ENCODE measurements at regions not wholly inside any gene's neighbourhood (a gene's known extent, or its start where the extent isn't known, plus 50 kb on each side); places are given as distances from the start of the nearest gene placed in this dataset.

- no peak overlapping the region for H3K27ac ChIP-seq
- TF ChIP-seq CTCF (conservative IDR thresholded peaks at IDR 0.05), result no peak
Measured at GRCh38 chr13:61918841-61919240, 503.2 kb upstream of the PCDH20 start.

GRCh38 chr13:61916483-61916882, 500.8 kb upstream of the PCDH20 start:
- TF ChIP-seq CTCF (conservative IDR thresholded peaks at IDR 0.05), result no peak
- H3K27ac ChIP-seq, result no peak overlapping the region

GRCh38 chr13:61913183-61913582, 497.5 kb upstream of the PCDH20 start:
- no peak for TF ChIP-seq CTCF (conservative IDR thresholded peaks at IDR 0.05)
- no peak overlapping the region for H3K27ac ChIP-seq

GRCh38 chr13:61908906-61909615, 493.4 kb upstream of the PCDH20 start:
- no peak for TF ChIP-seq CTCF (conservative IDR thresholded peaks at IDR 0.05)
- H3K27ac ChIP-seq, result no peak overlapping the region

- TF ChIP-seq CTCF (conservative IDR thresholded peaks at IDR 0.05), result no peak
- H3K27ac ChIP-seq, result no peak overlapping the region
Measured at GRCh38 chr13:61905054-61905453, 489.4 kb upstream of the PCDH20 start.

GRCh38 chr13:61901946-61902541, 486.4 kb upstream of the PCDH20 start:
- H3K27ac ChIP-seq, result no peak overlapping the region
- no peak for TF ChIP-seq CTCF (conservative IDR thresholded peaks at IDR 0.05)

- no peak overlapping the region for H3K27ac ChIP-seq
- TF ChIP-seq CTCF (conservative IDR thresholded peaks at IDR 0.05), result no peak
Measured at GRCh38 chr13:61900033-61900432, 484.4 kb upstream of the PCDH20 start.
